ENCODE measurements at regions not wholly inside any gene's neighbourhood (a gene's known extent, or its start where the extent isn't known, plus 50 kb on each side); places are given as distances from the start of the nearest gene placed in this dataset.

GRCh38 chr1:198939956-198940355 lies 301.1 kb downstream of the PTPRC start:
- no peak for DNase-seq (ENCODE audit: extremely low spot score in 2 of 2)
- no peak for TF ChIP-seq POLR2AphosphoS5 (IDR thresholded peaks at IDR 0.05; ENCODE audit: insufficient read depth in 1 of 2, low read depth in 1 of 2)
- TF ChIP-seq CTCF (IDR thresholded peaks at IDR 0.05): no peak
- no peak for TF ChIP-seq POLR2A (IDR thresholded peaks at IDR 0.05)
- H3K4me3 ChIP-seq: no peak overlapping the region
- no peaks in the 10 kb centered on the region for H3K36me3 ChIP-seq
- intact Hi-C loops (cut with DNase I): no loop called here
- no peak overlapping the region for H3K27ac ChIP-seq
- no peaks in the 10 kb centered on the region for H3K9me3 ChIP-seq
- H3K27me3 ChIP-seq: no peaks in the 10 kb centered on the region
- H3K4me1 ChIP-seq: peaks cover 7% of the 10 kb centered on the region

- Histone ChIP-seq H3K4me1 (no peaks in the 10 kb centered on the region), H3K27me3 (no peaks in the 10 kb centered on the region), H3K27ac (no peak overlapping the region), H3K36me3 (no peaks in the 10 kb centered on the region), H3K9me3 (no peaks in the 10 kb centered on the region), H3K4me3 (no peak overlapping the region)
- DNase-seq (ENCODE audit: extremely low spot score in 2 of 2): no peak
- intact Hi-C loops (cut with DNase I): no loop called here
- no peak for TF ChIP-seq POLR2A (IDR thresholded peaks at IDR 0.05)
- TF ChIP-seq CTCF (IDR thresholded peaks at IDR 0.05): no peak
- no peak for TF ChIP-seq POLR2AphosphoS5 (IDR thresholded peaks at IDR 0.05; ENCODE audit: insufficient read depth in 1 of 2, low read depth in 1 of 2)
These were observed 303.6 kb downstream of the PTPRC start for GRCh38 chr1:198942466-198942865.

- Histone ChIP-seq H3K4me1 (no peaks in the 10 kb centered on the region), H3K9me3 (no peaks in the 10 kb centered on the region), H3K36me3 (no peaks in the 10 kb centered on the region), H3K4me3 (no peak overlapping the region), H3K27me3 (no peaks in the 10 kb centered on the region), H3K27ac (no peak overlapping the region)
- TF ChIP-seq CTCF (IDR thresholded peaks at IDR 0.05) (no peak), POLR2AphosphoS5 (IDR thresholded peaks at IDR 0.05; ENCODE audit: insufficient read depth in 1 of 2, low read depth in 1 of 2) (no peak), POLR2A (IDR thresholded peaks at IDR 0.05) (no peak)
- DNase-seq (ENCODE audit: extremely low spot score in 2 of 2): no peak
- intact Hi-C loops (cut with DNase I): no loop called here
These were observed 304.8 kb downstream of the PTPRC start for GRCh38 chr1:198943484-198944187.

- no peak for DNase-seq (ENCODE audit: extremely low spot score in 2 of 2)
- no peaks in the 10 kb centered on the region for H3K9me3 ChIP-seq
- H3K4me3 ChIP-seq: no peak overlapping the region
- intact Hi-C loops (cut with DNase I): no loop called here
- H3K4me1 ChIP-seq: no peaks in the 10 kb centered on the region
- no peaks in the 10 kb centered on the region for H3K27me3 ChIP-seq
- TF ChIP-seq CTCF (IDR thresholded peaks at IDR 0.05) (no peak), POLR2AphosphoS5 (IDR thresholded peaks at IDR 0.05; ENCODE audit: insufficient read depth in 1 of 2, low read depth in 1 of 2) (no peak), POLR2A (IDR thresholded peaks at IDR 0.05) (no peak)
- H3K27ac ChIP-seq: no peak overlapping the region
- no peaks in the 10 kb centered on the region for H3K36me3 ChIP-seq
These were observed 308.6 kb downstream of the PTPRC start for GRCh38 chr1:198947456-198947855.

GRCh38 chr1:198948895-198949659 lies 310.2 kb downstream of the PTPRC start:
- TF ChIP-seq POLR2A (IDR thresholded peaks at IDR 0.05) (no peak), POLR2AphosphoS5 (IDR thresholded peaks at IDR 0.05; ENCODE audit: insufficient read depth in 1 of 2, low read depth in 1 of 2) (no peak), CTCF (IDR thresholded peaks at IDR 0.05) (no peak)
- Histone ChIP-seq H3K4me3 (no peak overlapping the region), H3K27ac (no peak overlapping the region), H3K27me3 (no peaks in the 10 kb centered on the region), H3K9me3 (no peaks in the 10 kb centered on the region), H3K4me1 (no peaks in the 10 kb centered on the region), H3K36me3 (no peaks in the 10 kb centered on the region)
- intact Hi-C loops (cut with DNase I): no loop called here
- DNase-seq (ENCODE audit: extremely low spot score in 2 of 2): no peak

Measured in vagina (tissue), 2 donors.